Esophagus muscularis mucosa (tissue), 4 donors: ENCODE measurements at regions not wholly inside any gene's neighbourhood (a gene's known extent, or its start where the extent isn't known, plus 50 kb on each side); places are given as distances from the start of the nearest gene placed in this dataset.

Experiments
- EP300 ChIP-seq: sonication (generic); formaldehyde crosslinking; IDR thresholded peaks from one replicate; pipeline ENCODE4 v1.6.1; 2017; ENCODE audit warnings: antibody characterized with exemption
- POLR2A ChIP-seq: fragments of 450-650 bp; IDR thresholded peaks from one replicate; pipeline ENCODE4 v1.6.1; 2017; ENCODE audit warnings: antibody characterized with exemption, moderate library complexity, mild to moderate bottlenecking, low read depth
- POLR2AphosphoS5 ChIP-seq, 2 donors: sonication (generic); formaldehyde crosslinking; IDR thresholded peaks; one replicate each; pipeline ENCODE4 v1.6.1; 2017; ENCODE audit warnings: antibody characterized with exemption in 2 of 2
- TF ChIP-seq, protein P1 (sequence below), 3 experiments: fragments of 200-600 bp in 2 of 3; fragments of 450-650 bp in 1 of 3; sonication (generic) in 2 of 3; IDR thresholded peaks; one replicate each; pipeline ENCODE4 v1.5.1; 2017 to 2019; ENCODE audit warnings: antibody characterized with exemption in 3 of 3, mild to moderate bottlenecking in 2 of 3, moderate library complexity in 1 of 3

DNA sequence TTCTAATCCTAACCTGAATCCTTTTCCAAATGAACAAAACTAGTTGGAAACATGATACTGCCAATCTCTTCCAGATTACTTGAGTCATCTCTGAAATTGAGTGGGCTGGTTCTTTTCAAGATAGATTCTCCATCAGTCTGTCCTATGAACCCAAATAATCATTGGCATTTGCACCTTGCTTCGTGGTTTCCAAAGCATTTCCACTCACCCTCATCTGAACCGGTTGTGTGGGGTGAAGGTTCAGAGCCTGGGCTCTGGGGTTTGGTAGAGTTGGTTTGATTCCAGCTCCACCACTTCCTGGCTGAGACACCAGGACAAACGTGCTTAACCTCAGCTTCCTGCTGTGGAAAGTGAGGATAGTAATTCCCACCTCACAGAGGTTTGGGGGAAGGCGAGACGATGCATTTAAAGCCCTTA is 206.4 kb upstream of the E2F8 start:
- TF ChIP-seq, protein P1, sequence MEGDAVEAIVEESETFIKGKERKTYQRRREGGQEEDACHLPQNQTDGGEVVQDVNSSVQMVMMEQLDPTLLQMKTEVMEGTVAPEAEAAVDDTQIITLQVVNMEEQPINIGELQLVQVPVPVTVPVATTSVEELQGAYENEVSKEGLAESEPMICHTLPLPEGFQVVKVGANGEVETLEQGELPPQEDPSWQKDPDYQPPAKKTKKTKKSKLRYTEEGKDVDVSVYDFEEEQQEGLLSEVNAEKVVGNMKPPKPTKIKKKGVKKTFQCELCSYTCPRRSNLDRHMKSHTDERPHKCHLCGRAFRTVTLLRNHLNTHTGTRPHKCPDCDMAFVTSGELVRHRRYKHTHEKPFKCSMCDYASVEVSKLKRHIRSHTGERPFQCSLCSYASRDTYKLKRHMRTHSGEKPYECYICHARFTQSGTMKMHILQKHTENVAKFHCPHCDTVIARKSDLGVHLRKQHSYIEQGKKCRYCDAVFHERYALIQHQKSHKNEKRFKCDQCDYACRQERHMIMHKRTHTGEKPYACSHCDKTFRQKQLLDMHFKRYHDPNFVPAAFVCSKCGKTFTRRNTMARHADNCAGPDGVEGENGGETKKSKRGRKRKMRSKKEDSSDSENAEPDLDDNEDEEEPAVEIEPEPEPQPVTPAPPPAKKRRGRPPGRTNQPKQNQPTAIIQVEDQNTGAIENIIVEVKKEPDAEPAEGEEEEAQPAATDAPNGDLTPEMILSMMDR (IDR thresholded peaks at IDR 0.05): no peak
- TF ChIP-seq POLR2AphosphoS5 (IDR thresholded peaks at IDR 0.05) (no peak), POLR2A (no peak), EP300 (no peak)
